Loucy (cell line): ENCODE measurements at regions not wholly inside any gene's neighbourhood (a gene's known extent, or its start where the extent isn't known, plus 50 kb on each side); places are given as distances from the start of the nearest gene placed in this dataset.

Experiments
- H2AFZ ChIP-seq: fragments of 200-600 bp; sonication (generic); 2 replicates; pipeline ENCODE4 v1.6.0; 2016; ENCODE audit warnings: antibody characterized with exemption, mild to moderate bottlenecking, low read length, moderate library complexity
- H3F3A ChIP-seq: fragments of 200-600 bp; 2 replicates; pipeline ENCODE4 v1.6.0; 2016; ENCODE audit warnings: antibody characterized with exemption, low read depth, mild to moderate bottlenecking
- H3K27me3 ChIP-seq: fragments of 200-600 bp; sonication (generic); 2 replicates; pipeline ENCODE4 v1.6.1; 2014; ENCODE audit warnings: low read length, mild to moderate bottlenecking; ENCODE audit not compliant: insufficient read depth, poor library complexity, severe bottlenecking
- H3K36me3 ChIP-seq: fragments of 200-600 bp; sonication (generic); 2 replicates; pipeline ENCODE4 v1.6.1; 2016; ENCODE audit warnings: low read length; ENCODE audit not compliant: insufficient read depth
- H3K4me1 ChIP-seq: fragments of 200-600 bp; sonication (generic); 2 replicates; pipeline ENCODE4 v1.5.1; 2014; ENCODE audit warnings: low read length, mild to moderate bottlenecking; ENCODE audit not compliant: insufficient read depth, poor library complexity, severe bottlenecking
- H3K4me2 ChIP-seq: fragments of 200-600 bp; sonication (generic); 2 replicates; pipeline ENCODE4 v1.6.0; 2014; ENCODE audit warnings: antibody characterized with exemption, low read length, low read depth, mild to moderate bottlenecking; ENCODE audit not compliant: poor library complexity, severe bottlenecking
- H3K4me3 ChIP-seq: fragments of 200-600 bp; sonication (generic); 2 replicates; pipeline ENCODE4 v1.5.1; 2014; ENCODE audit warnings: low read length, mild to moderate bottlenecking, mixed read lengths; ENCODE audit not compliant: poor library complexity, severe bottlenecking
- H3K79me2 ChIP-seq: fragments of 200-600 bp; sonication (generic); 2 replicates; pipeline ENCODE4 v1.6.1; 2014; ENCODE audit warnings: low read length; ENCODE audit not compliant: insufficient read depth
- H3K9ac ChIP-seq: fragments of 200-600 bp; sonication (generic); 2 replicates; pipeline ENCODE4 v1.6.0; 2014; ENCODE audit warnings: mild to moderate bottlenecking, low read depth, low read length, moderate library complexity; ENCODE audit not compliant: poor library complexity, severe bottlenecking
- H3K9me2 ChIP-seq: fragments of 200-600 bp; sonication (generic); replicated peaks from 2 replicates; pipeline ENCODE4 v1.6.1; 2016; ENCODE audit warnings: low read depth, low read length, mixed read lengths
- H3K9me3 ChIP-seq: fragments of 200-600 bp; sonication (generic); 2 replicates; pipeline ENCODE4 v1.6.1; 2014; ENCODE audit warnings: mild to moderate bottlenecking, antibody characterized with exemption, low read length, low read depth; ENCODE audit not compliant: insufficient read depth
- H4K20me1 ChIP-seq: fragments of 200-600 bp; sonication (generic); 2 replicates; pipeline ENCODE4 v1.6.0; 2014; ENCODE audit warnings: antibody characterized with exemption, low read length, mild to moderate bottlenecking; ENCODE audit not compliant: insufficient read depth, poor library complexity, severe bottlenecking
- EZH2phosphoT487 ChIP-seq: fragments of 200-600 bp; IDR thresholded peaks from 2 replicates; pipeline ENCODE4 v1.6.1; 2018; ENCODE audit warnings: antibody characterized with exemption, mild to moderate bottlenecking, moderate library complexity, borderline replicate concordance
- TF ChIP-seq, protein P1 (sequence below): fragments of 200-600 bp; sonication (generic); conservative IDR thresholded peaks from 2 replicates; pipeline ENCODE4 v1.5.1; 2014; ENCODE audit warnings: mild to moderate bottlenecking, antibody characterized with exemption, low read length

DNA sequence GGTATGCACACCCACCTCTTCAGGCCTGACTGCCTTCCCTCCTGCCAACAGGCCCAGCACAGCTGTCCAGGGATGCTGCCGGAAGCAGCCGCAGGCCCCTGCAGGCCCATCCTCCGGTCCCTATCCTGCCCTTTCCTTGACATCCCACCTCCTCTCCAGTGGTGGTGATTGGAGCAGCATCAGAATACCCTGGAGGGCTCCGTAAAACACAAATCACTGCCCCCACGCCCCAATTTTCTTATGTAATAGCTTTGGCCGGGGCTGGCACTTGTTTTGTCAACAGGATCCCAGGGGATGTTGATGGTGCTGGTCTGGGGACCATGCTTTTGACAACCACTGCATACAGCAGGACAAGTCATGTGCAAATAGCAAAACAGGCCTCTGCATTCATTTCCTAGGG, 274.5 kb downstream of the GADD45G start:
- no peak overlapping the region for H2AFZ ChIP-seq
- no peak overlapping the region for H3K4me3 ChIP-seq
- no peaks in the 10 kb centered on the region for H3K27me3 ChIP-seq
- H3K4me2 ChIP-seq, result no peak overlapping the region
- H3K9ac ChIP-seq, result no peak overlapping the region
- H4K20me1 ChIP-seq, result no peaks in the 10 kb centered on the region
- H3K4me1 ChIP-seq, result no peaks in the 10 kb centered on the region
- H3K9me2 ChIP-seq, result no peaks in the 10 kb centered on the region
- H3F3A ChIP-seq, result no peaks in the 10 kb centered on the region
- H3K36me3 ChIP-seq, result no peaks in the 10 kb centered on the region
- TF ChIP-seq EZH2phosphoT487, result no peak
- TF ChIP-seq, protein P1, sequence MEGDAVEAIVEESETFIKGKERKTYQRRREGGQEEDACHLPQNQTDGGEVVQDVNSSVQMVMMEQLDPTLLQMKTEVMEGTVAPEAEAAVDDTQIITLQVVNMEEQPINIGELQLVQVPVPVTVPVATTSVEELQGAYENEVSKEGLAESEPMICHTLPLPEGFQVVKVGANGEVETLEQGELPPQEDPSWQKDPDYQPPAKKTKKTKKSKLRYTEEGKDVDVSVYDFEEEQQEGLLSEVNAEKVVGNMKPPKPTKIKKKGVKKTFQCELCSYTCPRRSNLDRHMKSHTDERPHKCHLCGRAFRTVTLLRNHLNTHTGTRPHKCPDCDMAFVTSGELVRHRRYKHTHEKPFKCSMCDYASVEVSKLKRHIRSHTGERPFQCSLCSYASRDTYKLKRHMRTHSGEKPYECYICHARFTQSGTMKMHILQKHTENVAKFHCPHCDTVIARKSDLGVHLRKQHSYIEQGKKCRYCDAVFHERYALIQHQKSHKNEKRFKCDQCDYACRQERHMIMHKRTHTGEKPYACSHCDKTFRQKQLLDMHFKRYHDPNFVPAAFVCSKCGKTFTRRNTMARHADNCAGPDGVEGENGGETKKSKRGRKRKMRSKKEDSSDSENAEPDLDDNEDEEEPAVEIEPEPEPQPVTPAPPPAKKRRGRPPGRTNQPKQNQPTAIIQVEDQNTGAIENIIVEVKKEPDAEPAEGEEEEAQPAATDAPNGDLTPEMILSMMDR, result no peak
- H3K79me2 ChIP-seq, result no peaks in the 10 kb centered on the region
- no peaks in the 10 kb centered on the region for H3K9me3 ChIP-seq

DNA sequence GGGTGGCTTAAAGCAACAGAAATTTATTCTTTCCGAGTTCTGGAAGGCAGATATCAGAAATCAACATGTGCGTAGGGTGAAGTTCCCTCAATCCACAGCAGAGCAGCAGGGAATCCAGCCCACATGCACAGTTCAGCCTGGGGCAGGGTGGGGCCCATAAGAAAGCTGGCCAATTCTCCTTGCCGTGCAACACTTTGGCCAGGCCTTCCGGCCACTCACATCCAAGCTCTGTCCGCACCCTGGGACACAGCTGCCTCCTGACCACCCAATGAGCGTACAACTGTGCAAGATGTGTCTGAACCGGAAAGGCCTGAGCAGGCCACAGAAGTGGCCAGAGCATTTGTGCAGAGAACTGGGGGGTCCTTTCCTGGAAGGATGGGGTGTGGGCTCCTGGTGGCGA, 274.9 kb downstream of the GADD45G start:
- TF ChIP-seq, protein P1, result no peak
- no peak for TF ChIP-seq EZH2phosphoT487
- H3K9ac ChIP-seq, result no peak overlapping the region
- no peaks in the 10 kb centered on the region for H3F3A ChIP-seq
- H3K79me2 ChIP-seq, result no peaks in the 10 kb centered on the region
- H3K36me3 ChIP-seq, result no peaks in the 10 kb centered on the region
- no peaks in the 10 kb centered on the region for H3K9me2 ChIP-seq
- H2AFZ ChIP-seq, result no peak overlapping the region
- H3K9me3 ChIP-seq, result no peaks in the 10 kb centered on the region
- H3K4me2 ChIP-seq, result no peak overlapping the region
- H3K4me3 ChIP-seq, result no peak overlapping the region
- H4K20me1 ChIP-seq, result no peaks in the 10 kb centered on the region
- H3K4me1 ChIP-seq, result no peaks in the 10 kb centered on the region
- no peaks in the 10 kb centered on the region for H3K27me3 ChIP-seq

DNA sequence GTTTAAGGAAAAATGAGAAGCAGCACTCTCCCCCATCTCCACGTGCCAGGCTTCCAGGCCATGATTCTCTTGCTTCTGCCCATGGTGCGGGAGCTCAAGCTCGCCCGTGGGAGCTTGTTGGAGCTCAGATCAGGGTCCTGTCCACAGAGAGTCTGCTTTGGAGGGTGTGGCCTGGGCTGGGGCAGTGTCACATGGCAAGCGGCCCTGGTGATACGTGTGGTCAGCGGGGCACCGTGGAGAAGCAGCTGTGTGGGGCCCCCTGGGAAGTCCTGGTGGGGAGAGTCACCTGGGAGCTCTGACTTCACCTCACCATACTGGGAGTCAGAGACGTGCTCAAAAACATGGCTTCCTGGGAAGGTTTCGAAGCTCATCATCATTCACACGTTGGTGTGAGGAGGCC, 275.3 kb downstream of the GADD45G start:
- H3K4me3 ChIP-seq, result no peak overlapping the region

DNA sequence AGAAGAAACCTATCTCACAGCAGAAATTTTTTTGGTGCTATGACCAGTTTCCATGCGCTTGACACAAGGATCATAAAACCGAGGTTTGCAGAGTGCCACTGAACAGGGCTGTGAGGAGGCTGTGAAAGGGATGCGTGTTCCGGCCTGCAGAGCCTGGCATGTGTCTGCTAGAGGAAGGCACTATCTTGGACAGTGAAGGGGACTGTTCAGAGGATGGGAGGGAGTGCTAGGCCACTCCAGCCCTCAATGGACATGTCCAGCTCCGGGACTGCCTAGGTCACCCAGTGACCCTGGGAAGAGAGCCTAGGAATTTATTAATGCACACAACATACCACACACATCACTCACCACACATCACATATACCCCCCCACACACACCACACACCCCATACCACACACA, 275.9 kb downstream of the GADD45G start:
- H3K36me3 ChIP-seq, result no peaks in the 10 kb centered on the region
- H3K9ac ChIP-seq, result no peak overlapping the region
- no peaks in the 10 kb centered on the region for H3K9me2 ChIP-seq
- H4K20me1 ChIP-seq, result no peaks in the 10 kb centered on the region
- TF ChIP-seq, protein P1, result no peak
- no peak for TF ChIP-seq EZH2phosphoT487
- H3K4me2 ChIP-seq, result no peak overlapping the region
- H3F3A ChIP-seq, result no peaks in the 10 kb centered on the region
- no peaks in the 10 kb centered on the region for H3K9me3 ChIP-seq
- no peaks in the 10 kb centered on the region for H3K79me2 ChIP-seq
- H3K4me3 ChIP-seq, result no peak overlapping the region
- H2AFZ ChIP-seq, result no peak overlapping the region
- H3K4me1 ChIP-seq, result no peaks in the 10 kb centered on the region
- H3K27me3 ChIP-seq, result no peaks in the 10 kb centered on the region

More for the DNA sequence above, 275.3 kb downstream of the GADD45G start:
- Histone ChIP-seq H3K4me2 (no peak overlapping the region), H3K4me1 (no peaks in the 10 kb centered on the region), H3K9me2 (no peaks in the 10 kb centered on the region), H3K36me3 (no peaks in the 10 kb centered on the region), H3F3A (no peaks in the 10 kb centered on the region), H3K9ac (no peak overlapping the region), H3K79me2 (no peaks in the 10 kb centered on the region), H2AFZ (no peak overlapping the region), H3K9me3 (no peaks in the 10 kb centered on the region), H3K27me3 (no peaks in the 10 kb centered on the region), H4K20me1 (no peaks in the 10 kb centered on the region)
- no peak for TF ChIP-seq EZH2phosphoT487
